ENCODE measurements at regions not wholly inside any gene's neighbourhood (a gene's known extent, or its start where the extent isn't known, plus 50 kb on each side); places are given as distances from the start of the nearest gene placed in this dataset.

DNA sequence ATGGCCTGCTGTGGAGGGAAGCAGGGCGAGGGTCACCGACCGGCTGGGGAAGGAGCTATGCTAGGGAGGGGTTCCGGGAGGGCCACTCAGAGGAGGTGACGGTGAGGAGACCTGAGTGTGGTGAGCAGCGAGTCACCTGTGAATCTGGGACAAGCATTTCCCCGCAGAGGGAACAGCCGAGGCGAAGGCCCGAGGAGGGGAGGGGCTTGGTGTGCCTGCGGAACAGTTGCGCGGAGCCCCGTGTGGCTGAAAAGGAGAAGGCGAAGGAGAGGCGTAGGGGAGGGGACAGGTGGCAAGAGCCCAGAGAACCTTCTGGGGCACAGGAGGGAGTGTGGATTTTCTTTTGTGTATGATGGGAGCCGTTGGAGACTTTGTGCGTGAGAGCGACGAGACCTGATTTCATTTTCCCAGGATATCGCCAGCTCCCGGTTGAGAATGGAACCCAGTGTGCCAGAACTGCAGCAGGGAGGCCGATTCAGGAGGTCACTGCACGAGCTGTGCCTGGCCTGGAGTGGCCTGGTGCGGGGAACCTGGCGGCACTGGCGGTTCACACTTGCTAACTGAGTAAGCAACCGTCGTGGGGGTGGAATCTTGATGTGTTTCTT is 117.7 kb upstream of the ZNF507 start:
- H3K27me3 Mint-ChIP-seq = peaks cover 39% of the 10 kb centered on the region
- H3K27ac ChIP-seq (ENCODE audit: insufficient read depth, low read length, poor library complexity, severe bottlenecking) = no peak overlapping the region
- DNase-seq (no peak), ATAC-seq (ENCODE audit: low read depth in 2 of 2) (no peak)
- no peak overlapping the region for H3K4me3 ChIP-seq (ENCODE audit: low read depth, low read length)
- no peaks in the 10 kb centered on the region for H3K9me3 ChIP-seq (ENCODE audit: control insufficient read depth in 2 of 2, low read length in 2 of 2)
- no peak overlapping the region for H3K4me3 Mint-ChIP-seq
- no peaks in the 10 kb centered on the region for H3K9me3 Mint-ChIP-seq
- no peaks in the 10 kb centered on the region for H3K36me3 Mint-ChIP-seq
- H3K4me1 ChIP-seq (ENCODE audit: control insufficient read depth, insufficient read depth, low read length, poor library complexity, severe bottlenecking) = peaks cover 9% of the 10 kb centered on the region
- peaks cover 9% of the 10 kb centered on the region for H3K27me3 ChIP-seq (ENCODE audit: control insufficient read depth, insufficient read depth, low read length)
- no peaks in the 10 kb centered on the region for H3K36me3 ChIP-seq (ENCODE audit: control insufficient read depth, insufficient read depth, low read length)
- H3K27ac Mint-ChIP-seq = peak overlapping the region in 1 of 3 donors; percentile 77
- peaks cover 0 to 12% (median 2%) of the 10 kb centered on the region in 4 donors for H3K4me1 Mint-ChIP-seq

GRCh38 chr19:32230441-32230840 is 115.0 kb upstream of the ZNF507 start:
- no peaks in the 10 kb centered on the region for H3K36me3 Mint-ChIP-seq

GRCh38 chr19:32231020-32231419 is 114.4 kb upstream of the ZNF507 start:
- no peak overlapping the region for H3K27ac ChIP-seq (ENCODE audit: insufficient read depth, low read length, poor library complexity, severe bottlenecking)
- H3K27me3 Mint-ChIP-seq = peaks cover 10% of the 10 kb centered on the region
- no peaks in the 10 kb centered on the region for H3K36me3 Mint-ChIP-seq
- H3K9me3 ChIP-seq (ENCODE audit: control insufficient read depth in 2 of 2, low read length in 2 of 2) = no peaks in the 10 kb centered on the region
- DNase-seq (no peak), ATAC-seq (ENCODE audit: low read depth in 2 of 2) (no peak)
- H3K9me3 Mint-ChIP-seq = no peaks in the 10 kb centered on the region
- H3K27me3 ChIP-seq (ENCODE audit: control insufficient read depth, insufficient read depth, low read length) = no peaks in the 10 kb centered on the region
- no peak overlapping the region for H3K27ac Mint-ChIP-seq
- no peaks in the 10 kb centered on the region for H3K4me1 ChIP-seq (ENCODE audit: control insufficient read depth, insufficient read depth, low read length, poor library complexity, severe bottlenecking)
- no peaks in the 10 kb centered on the region for H3K36me3 ChIP-seq (ENCODE audit: control insufficient read depth, insufficient read depth, low read length)
- H3K4me3 Mint-ChIP-seq = no peak overlapping the region
- no peaks in the 10 kb centered on the region for H3K4me1 Mint-ChIP-seq
- H3K4me3 ChIP-seq (ENCODE audit: low read depth, low read length) = no peak overlapping the region

More at GRCh38 chr19:32230441-32230840, 115.0 kb upstream of the ZNF507 start:
- Mint-ChIP-seq H3K9me3 (no peaks in the 10 kb centered on the region), H3K4me3 (no peak overlapping the region), H3K4me1 (no peaks in the 10 kb centered on the region), H3K27ac (no peak overlapping the region), H3K27me3 (peaks cover 14% of the 10 kb centered on the region)
- no peak for ATAC-seq (ENCODE audit: low read depth in 2 of 2)
- Histone ChIP-seq H3K27ac (ENCODE audit: insufficient read depth, low read length, poor library complexity, severe bottlenecking) (no peak overlapping the region), H3K4me3 (ENCODE audit: low read depth, low read length) (no peak overlapping the region), H3K27me3 (ENCODE audit: control insufficient read depth, insufficient read depth, low read length) (no peaks in the 10 kb centered on the region), H3K9me3 (ENCODE audit: control insufficient read depth in 2 of 2, low read length in 2 of 2) (no peaks in the 10 kb centered on the region), H3K36me3 (ENCODE audit: control insufficient read depth, insufficient read depth, low read length) (no peaks in the 10 kb centered on the region), H3K4me1 (ENCODE audit: control insufficient read depth, insufficient read depth, low read length, poor library complexity, severe bottlenecking) (no peaks in the 10 kb centered on the region)
- DNase-seq = no peak

DNA sequence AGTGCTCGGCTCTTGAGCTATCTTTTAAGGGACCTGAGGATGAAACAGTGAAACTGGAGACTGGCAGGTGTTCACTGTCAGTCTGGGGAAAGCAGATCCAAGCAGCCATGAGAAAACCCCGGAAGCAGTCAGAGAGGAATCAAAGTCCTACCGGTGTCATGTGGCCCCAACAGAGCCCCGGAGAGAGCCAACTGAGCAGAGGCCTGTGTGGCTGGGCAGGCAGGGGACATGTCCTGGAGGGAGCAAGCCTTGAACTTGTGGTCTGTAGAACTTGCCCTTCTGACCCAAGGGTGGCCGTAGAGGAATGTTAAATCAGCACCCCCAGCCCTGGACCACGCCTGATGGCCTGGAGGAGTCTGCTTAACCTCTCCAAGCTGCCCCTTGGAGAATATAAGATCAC is 113.7 kb upstream of the ZNF507 start:
- no peak for ATAC-seq (ENCODE audit: low read depth in 2 of 2)
- no peak for DNase-seq
- Histone ChIP-seq H3K27ac (ENCODE audit: insufficient read depth, low read length, poor library complexity, severe bottlenecking) (no peak overlapping the region), H3K4me3 (ENCODE audit: low read depth, low read length) (no peak overlapping the region), H3K27me3 (ENCODE audit: control insufficient read depth, insufficient read depth, low read length) (no peaks in the 10 kb centered on the region), H3K4me1 (ENCODE audit: control insufficient read depth, insufficient read depth, low read length, poor library complexity, severe bottlenecking) (no peaks in the 10 kb centered on the region), H3K36me3 (ENCODE audit: control insufficient read depth, insufficient read depth, low read length) (no peaks in the 10 kb centered on the region), H3K9me3 (ENCODE audit: control insufficient read depth in 2 of 2, low read length in 2 of 2) (no peaks in the 10 kb centered on the region)
- H3K27me3 Mint-ChIP-seq = peaks cover 4% of the 10 kb centered on the region
- no peaks in the 10 kb centered on the region for H3K9me3 Mint-ChIP-seq
- no peaks in the 10 kb centered on the region for H3K4me1 Mint-ChIP-seq
- no peak overlapping the region for H3K27ac Mint-ChIP-seq
- no peak overlapping the region for H3K4me3 Mint-ChIP-seq
- H3K36me3 Mint-ChIP-seq = no peaks in the 10 kb centered on the region

- Mint-ChIP-seq H3K4me1 (no peaks in the 10 kb centered on the region), H3K4me3 (no peak overlapping the region), H3K27ac (no peak overlapping the region), H3K9me3 (no peaks in the 10 kb centered on the region), H3K36me3 (no peaks in the 10 kb centered on the region), H3K27me3 (peaks cover 4% of the 10 kb centered on the region)
- Histone ChIP-seq H3K27me3 (ENCODE audit: control insufficient read depth, insufficient read depth, low read length) (no peaks in the 10 kb centered on the region), H3K4me1 (ENCODE audit: control insufficient read depth, insufficient read depth, low read length, poor library complexity, severe bottlenecking) (no peaks in the 10 kb centered on the region), H3K9me3 (ENCODE audit: control insufficient read depth in 2 of 2, low read length in 2 of 2) (no peaks in the 10 kb centered on the region), H3K4me3 (ENCODE audit: low read depth, low read length) (no peak overlapping the region), H3K27ac (ENCODE audit: insufficient read depth, low read length, poor library complexity, severe bottlenecking) (no peak overlapping the region), H3K36me3 (ENCODE audit: control insufficient read depth, insufficient read depth, low read length) (no peaks in the 10 kb centered on the region)
- DNase-seq (no peak), ATAC-seq (ENCODE audit: low read depth in 2 of 2) (no peak)
Measured at GRCh38 chr19:32232449-32232848, 113.0 kb upstream of the ZNF507 start.

- H3K27ac Mint-ChIP-seq = no peak overlapping the region
- no peaks in the 10 kb centered on the region for H3K9me3 Mint-ChIP-seq
Measured at GRCh38 chr19:32233091-32233490, 112.3 kb upstream of the ZNF507 start.

DNA sequence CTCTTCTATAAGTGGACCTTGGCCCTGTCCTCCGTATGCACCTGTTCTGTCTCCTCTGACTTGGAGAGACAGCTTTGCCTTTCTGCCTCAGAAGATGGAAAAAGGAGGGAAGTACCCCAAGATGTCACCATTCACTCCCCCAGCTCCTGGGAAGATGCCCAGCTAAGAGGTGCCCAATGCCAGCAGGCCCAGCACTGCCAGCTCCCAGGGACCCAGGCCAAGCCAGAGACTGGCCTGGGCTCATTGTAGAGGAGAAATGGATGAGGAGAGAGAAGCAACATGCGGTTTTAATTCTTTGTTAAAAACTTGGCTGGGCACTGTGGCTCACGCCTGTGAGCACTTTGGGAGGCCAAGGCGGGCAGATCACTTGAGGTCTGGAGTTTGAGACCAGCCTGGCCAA is 111.5 kb upstream of the ZNF507 start:
- no peaks in the 10 kb centered on the region for H3K36me3 ChIP-seq (ENCODE audit: control insufficient read depth, insufficient read depth, low read length)
- peaks cover 4% of the 10 kb centered on the region for H3K27me3 Mint-ChIP-seq
- no peaks in the 10 kb centered on the region for H3K4me1 Mint-ChIP-seq
- no peak overlapping the region for H3K4me3 Mint-ChIP-seq
- H3K9me3 ChIP-seq (ENCODE audit: control insufficient read depth in 2 of 2, low read length in 2 of 2) = no peaks in the 10 kb centered on the region
- no peak overlapping the region for H3K27ac Mint-ChIP-seq
- DNase-seq = no peak
- no peak overlapping the region for H3K4me3 ChIP-seq (ENCODE audit: low read depth, low read length)
- no peaks in the 10 kb centered on the region for H3K36me3 Mint-ChIP-seq
- no peak for ATAC-seq (ENCODE audit: low read depth in 2 of 2)
- no peaks in the 10 kb centered on the region for H3K27me3 ChIP-seq (ENCODE audit: control insufficient read depth, insufficient read depth, low read length)
- H3K9me3 Mint-ChIP-seq = no peaks in the 10 kb centered on the region
- no peaks in the 10 kb centered on the region for H3K4me1 ChIP-seq (ENCODE audit: control insufficient read depth, insufficient read depth, low read length, poor library complexity, severe bottlenecking)
- H3K27ac ChIP-seq (ENCODE audit: insufficient read depth, low read length, poor library complexity, severe bottlenecking) = no peak overlapping the region

More at GRCh38 chr19:32233091-32233490, 112.3 kb upstream of the ZNF507 start:
- H3K27me3 ChIP-seq (ENCODE audit: control insufficient read depth, insufficient read depth, low read length) = no peaks in the 10 kb centered on the region
- H3K4me3 ChIP-seq (ENCODE audit: low read depth, low read length) = no peak overlapping the region
- Mint-ChIP-seq H3K4me3 (no peak overlapping the region), H3K4me1 (no peaks in the 10 kb centered on the region), H3K27me3 (peaks cover 4% of the 10 kb centered on the region), H3K36me3 (no peaks in the 10 kb centered on the region)
- no peak overlapping the region for H3K27ac ChIP-seq (ENCODE audit: insufficient read depth, low read length, poor library complexity, severe bottlenecking)
- H3K4me1 ChIP-seq (ENCODE audit: control insufficient read depth, insufficient read depth, low read length, poor library complexity, severe bottlenecking) = no peaks in the 10 kb centered on the region
- DNase-seq = no peak
- no peaks in the 10 kb centered on the region for H3K36me3 ChIP-seq (ENCODE audit: control insufficient read depth, insufficient read depth, low read length)
- ATAC-seq (ENCODE audit: low read depth in 2 of 2) = no peak
- no peaks in the 10 kb centered on the region for H3K9me3 ChIP-seq (ENCODE audit: control insufficient read depth in 2 of 2, low read length in 2 of 2)

DNA sequence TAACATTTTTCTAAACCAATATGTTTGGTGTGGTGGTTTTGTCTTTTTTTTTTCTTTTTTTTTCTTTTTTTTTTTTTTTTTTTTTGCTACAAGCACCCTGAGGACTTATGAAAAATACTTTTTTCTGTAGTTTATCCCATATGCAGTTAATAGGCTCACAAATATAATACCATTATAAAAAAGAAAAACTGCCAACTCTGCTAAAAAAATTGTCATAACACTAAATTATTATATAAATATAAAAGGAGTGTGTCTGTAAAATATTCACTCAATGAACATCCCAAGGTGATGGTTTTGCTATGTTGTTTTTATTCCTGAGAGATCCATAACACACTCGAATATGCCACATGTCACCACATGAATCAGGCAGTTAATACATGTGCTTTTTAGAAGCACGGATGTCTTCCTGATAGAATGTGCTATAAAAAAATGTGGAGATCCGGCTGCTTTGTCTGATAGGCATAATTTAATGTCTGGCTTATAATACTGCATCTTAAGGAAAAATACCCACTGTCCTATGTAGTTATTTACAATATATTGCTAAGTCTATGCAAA is 110.7 kb upstream of the ZNF507 start:
- no peak overlapping the region for H3K4me3 ChIP-seq (ENCODE audit: low read depth, low read length)
- no peaks in the 10 kb centered on the region for H3K36me3 Mint-ChIP-seq
- no peak for ATAC-seq (ENCODE audit: low read depth in 2 of 2)
- no peaks in the 10 kb centered on the region for H3K4me1 Mint-ChIP-seq
- H3K36me3 ChIP-seq (ENCODE audit: control insufficient read depth, insufficient read depth, low read length) = no peaks in the 10 kb centered on the region
- no peak for DNase-seq
- no peak overlapping the region for H3K4me3 Mint-ChIP-seq
- H3K27me3 Mint-ChIP-seq = peaks cover 4% of the 10 kb centered on the region
- no peaks in the 10 kb centered on the region for H3K9me3 ChIP-seq (ENCODE audit: control insufficient read depth in 2 of 2, low read length in 2 of 2)
- no peak overlapping the region for H3K27ac ChIP-seq (ENCODE audit: insufficient read depth, low read length, poor library complexity, severe bottlenecking)
- no peaks in the 10 kb centered on the region for H3K4me1 ChIP-seq (ENCODE audit: control insufficient read depth, insufficient read depth, low read length, poor library complexity, severe bottlenecking)
- no peaks in the 10 kb centered on the region for H3K9me3 Mint-ChIP-seq
- no peak overlapping the region for H3K27ac Mint-ChIP-seq
- H3K27me3 ChIP-seq (ENCODE audit: control insufficient read depth, insufficient read depth, low read length) = no peaks in the 10 kb centered on the region

Measured in CD4-positive, CD25-positive, alpha-beta regulatory T cell (primary cell).